ENCODE measurements at regions not wholly inside any gene's neighbourhood (a gene's known extent, or its start where the extent isn't known, plus 50 kb on each side); places are given as distances from the start of the nearest gene placed in this dataset.
"Not testable (repeated sequence)": the region's sequence is repeated elsewhere in the genome, so short reads cannot be mapped to it uniquely, and the experiment has no call there.

GRCh38 chr2:234405462-234405861 lies 91.4 kb downstream of the ARL4C start:
- peak; percentile 12 for DNase-seq

DNA sequence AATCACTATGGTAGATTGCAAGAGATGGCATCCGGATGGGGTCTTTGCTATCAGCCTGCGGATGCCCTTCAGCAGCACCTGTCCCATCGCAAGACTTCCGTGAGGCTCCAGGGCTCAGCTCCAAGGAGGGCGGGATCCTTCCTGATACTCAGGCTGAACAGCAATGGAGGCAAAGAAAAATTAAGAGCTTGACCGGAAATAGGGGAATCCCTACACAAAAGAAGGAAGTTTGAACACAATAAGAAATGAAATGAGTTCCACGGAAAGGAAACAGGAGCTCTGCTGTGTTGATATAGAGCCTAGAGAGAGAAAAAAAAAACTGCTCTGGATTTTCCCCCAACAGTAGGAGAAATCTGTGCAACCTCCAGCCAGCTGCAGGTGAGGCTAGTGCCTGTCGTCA lies 91.9 kb downstream of the ARL4C start:
- DNase-seq = no peak

GRCh38 chr2:234403751-234404150 lies 93.1 kb downstream of the ARL4C start:
- DNase-seq = no peak

GRCh38 chr2:234403074-234403473 lies 93.8 kb downstream of the ARL4C start:
- no peak for DNase-seq

GRCh38 chr2:234401426-234401825 lies 95.5 kb downstream of the ARL4C start:
- DNase-seq = no peak

DNA sequence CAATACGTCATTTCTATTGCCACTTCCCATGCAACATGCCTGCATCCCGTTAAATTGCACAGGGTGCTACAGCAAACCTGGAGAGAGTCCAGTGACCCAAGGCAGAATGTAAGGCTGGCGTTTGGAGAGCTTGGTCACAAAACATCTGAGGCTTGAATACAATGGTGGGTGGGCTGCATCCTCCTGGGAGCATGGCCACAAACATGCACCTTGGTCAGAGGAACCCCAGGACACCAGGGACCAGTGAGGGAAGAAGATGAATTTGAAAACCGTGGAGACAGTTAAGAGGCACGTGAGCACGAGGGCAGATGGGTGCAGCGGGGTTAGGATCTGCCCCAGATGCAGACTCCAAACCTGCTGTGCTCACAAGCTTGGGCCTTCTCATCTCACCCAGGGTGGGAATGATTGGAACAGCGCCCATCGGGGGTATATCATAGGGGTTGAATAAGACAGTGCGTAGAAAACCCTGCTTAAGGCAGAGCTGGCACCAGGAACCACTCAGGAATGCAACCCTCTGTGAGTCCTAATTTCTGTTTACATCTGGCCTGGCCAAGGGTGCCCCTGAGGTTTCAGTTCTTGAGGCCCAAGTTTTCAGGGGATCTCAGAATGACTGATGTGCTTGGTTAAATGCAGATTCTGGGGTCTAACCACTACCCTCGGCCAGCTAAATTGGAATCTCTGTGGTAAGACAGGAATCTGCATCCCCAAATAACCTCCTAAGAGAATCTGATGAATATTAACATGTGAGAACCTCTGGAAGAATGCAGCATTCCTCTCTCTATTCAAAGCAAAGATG lies 97.2 kb downstream of the ARL4C start:
- no peak for DNase-seq

GRCh38 chr2:234398531-234398930 lies 98.3 kb downstream of the ARL4C start:
- no peak for DNase-seq

DNA sequence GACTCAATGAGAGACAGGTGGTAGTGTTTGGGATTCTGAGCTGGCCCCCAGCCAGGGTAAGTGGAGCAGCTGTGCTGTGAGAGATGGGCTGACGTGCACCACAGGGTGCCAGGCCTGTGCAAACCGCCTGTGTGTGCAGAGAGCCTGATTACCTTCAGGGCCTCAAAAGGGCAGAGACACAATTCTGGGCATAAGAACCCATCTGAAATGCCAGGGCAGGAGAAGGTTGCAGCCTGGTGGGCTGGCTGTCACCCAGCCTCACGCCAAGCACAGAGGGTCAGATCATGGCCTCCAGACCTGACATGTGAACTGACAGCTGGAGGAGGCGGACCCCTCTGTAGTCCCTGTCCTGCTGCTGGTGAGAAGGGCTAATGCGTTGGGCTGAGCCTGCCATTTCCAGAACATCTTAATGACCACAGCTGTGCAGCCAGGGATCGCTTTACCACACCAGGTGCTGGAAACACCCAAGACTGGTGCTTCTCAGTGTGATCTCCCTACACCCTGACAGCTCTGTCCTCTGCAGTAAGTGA lies 100.9 kb downstream of the ARL4C start:
- DNase-seq = peak; percentile 98

GRCh38 chr2:234394450-234394849 lies 102.4 kb downstream of the ARL4C start:
- no peak for DNase-seq

DNA sequence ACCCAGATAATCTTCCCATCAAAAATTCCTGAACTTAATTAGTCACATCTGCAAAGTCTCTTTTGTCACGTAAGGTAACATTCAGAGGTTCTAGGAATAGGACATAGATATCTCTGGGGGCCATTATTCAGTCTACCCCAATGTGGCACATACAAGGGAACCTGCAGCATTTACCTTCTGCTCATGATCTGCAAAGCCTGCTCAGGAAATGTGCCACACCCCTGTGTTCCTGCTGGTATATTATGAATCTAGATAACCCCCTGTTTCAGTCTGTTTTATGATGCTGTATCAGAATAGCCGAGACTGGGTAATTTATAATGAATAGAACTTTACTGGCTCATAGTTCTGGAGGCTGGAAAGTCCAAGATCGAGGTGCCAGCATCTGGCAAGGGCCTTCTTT lies 103.5 kb downstream of the ARL4C start:
- no peak for DNase-seq

GRCh38 chr2:234392041-234392615 lies 104.8 kb downstream of the ARL4C start:
- no peak for DNase-seq

- DNase-seq = no peak
Measured at GRCh38 chr2:234391625-234392024, 105.3 kb downstream of the ARL4C start.

GRCh38 chr2:234389661-234390060 lies 107.2 kb downstream of the ARL4C start:
- not testable (repeated sequence) for DNase-seq

DNA sequence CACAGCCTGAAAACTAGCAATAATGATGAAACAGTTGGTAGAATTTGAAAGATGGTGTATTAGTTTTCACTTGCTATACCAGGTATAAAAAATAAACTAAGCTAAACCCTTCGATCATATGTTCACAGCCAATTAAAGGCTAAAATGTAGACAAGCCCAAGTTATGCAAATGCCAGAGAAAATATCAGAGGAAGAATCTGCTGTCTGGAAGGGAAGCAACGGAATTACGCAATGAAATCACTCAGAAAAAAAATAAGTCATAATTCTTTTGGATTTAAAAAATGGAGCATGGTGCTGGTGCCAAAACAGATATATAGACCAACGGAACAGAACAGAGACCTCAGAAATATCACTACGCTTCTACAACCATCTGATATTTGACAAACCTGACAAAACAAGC lies 108.3 kb downstream of the ARL4C start:
- no peak for DNase-seq

DNA sequence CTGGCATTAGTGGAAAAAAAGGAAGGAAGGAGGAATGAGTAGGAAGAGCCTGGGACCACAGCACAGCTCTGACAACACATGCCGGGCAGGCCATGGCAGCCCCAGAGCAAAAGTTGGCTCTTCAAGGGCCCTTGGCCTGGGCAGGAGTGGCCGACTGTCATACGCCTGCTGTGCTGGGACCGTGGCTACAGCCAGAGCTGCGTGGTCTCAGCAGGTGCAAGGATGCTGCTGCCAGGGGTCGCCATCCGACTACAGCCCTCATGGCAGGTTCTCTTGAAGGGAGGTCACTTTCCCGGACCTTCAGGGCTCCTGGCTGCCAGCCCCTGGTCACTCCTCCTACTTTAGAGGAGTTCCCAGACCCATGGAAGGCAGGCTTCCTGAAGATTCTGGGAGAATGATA lies 109.9 kb downstream of the ARL4C start:
- no peak for DNase-seq

DNA sequence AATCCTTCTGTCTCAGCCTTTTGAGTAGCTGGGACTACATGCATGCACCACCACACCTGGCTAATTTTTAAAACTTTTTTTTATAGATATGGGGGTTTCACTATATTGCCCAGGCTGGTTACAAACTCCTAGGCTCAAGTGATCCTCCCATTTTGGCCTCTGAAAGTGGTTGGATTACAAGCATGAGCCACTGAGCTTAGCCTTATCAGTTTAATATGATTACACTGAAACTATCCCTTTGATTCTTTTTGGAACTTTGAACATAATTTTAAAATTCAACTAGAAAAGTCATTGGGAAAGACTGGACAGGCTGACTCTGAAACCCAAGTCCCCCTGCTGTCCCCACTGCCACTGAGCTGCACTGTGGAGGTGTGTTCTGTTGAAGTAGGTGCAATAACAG lies 114.8 kb downstream of the ARL4C start:
- no peak for DNase-seq

DNA sequence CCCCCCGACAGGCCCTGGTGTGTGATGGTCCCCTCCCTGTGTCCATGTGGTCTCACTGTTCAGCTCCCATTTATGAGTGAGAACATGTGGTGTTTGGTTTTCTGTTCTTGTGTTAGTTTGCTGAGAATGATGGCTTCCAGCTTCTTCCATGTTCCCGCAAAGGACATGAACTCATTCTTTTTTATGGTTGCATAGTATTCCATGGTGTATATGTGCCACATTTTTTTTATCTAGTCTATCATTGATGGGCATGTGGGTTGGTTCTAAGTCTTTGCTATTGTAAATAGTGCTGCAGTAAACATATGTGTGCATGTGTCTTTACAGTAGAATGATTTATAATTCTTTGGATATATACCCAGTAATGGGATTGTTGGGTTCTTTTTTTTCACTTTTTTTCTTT lies 117.9 kb downstream of the ARL4C start:
- not testable (repeated sequence) for DNase-seq

GRCh38 chr2:234378440-234378839 lies 118.4 kb downstream of the ARL4C start:
- DNase-seq = no peak

DNA sequence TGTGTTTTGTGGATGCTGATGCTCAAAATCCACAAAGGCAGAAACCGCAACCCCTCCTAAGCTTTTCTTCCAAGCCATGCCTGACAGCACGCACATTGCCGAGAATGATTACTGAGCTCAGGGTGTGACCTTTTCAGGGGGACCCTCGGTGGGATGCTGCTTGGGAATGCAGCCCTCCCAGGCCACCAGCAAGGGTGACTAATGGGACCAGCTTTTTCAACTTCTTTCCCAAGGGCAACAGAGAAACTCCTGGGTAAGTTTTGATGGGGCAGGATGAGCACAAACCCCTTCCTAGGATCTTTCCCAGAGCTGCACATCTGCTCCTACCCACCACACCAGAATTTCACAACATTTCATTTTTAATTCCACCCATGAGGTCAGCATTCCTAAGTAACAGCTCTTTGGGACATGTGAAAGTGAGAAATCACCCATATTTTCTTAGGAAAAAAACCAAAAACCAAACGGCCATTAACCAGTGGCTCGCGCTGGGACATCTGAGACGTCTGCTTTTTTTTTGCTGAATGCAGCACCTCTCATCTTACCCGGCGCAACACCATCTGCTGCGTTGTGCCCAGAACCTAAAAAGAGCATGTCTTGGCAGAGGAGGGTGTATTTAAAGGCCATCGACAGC lies 119.0 kb downstream of the ARL4C start:
- peak; percentile 40 for DNase-seq

DNA sequence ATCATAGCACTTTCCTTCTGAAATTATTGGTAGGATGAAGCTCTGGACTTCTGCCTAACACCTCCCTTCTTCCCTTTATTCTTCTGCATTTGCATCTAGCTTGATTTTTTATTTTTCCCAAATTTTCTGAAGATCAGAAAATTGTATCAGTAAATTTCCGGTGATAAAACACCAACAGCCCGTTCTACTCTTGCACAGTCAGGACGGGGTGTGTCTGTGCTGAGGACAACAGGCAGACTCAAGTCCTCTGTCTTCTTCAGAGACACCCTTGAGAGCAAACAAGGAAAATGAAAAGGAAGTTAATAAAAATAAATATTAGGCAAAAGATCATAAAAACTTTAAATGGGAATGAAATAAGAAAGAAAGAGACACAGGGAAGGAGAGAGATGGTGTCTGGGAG lies 120.7 kb downstream of the ARL4C start:
- no peak for DNase-seq

DNA sequence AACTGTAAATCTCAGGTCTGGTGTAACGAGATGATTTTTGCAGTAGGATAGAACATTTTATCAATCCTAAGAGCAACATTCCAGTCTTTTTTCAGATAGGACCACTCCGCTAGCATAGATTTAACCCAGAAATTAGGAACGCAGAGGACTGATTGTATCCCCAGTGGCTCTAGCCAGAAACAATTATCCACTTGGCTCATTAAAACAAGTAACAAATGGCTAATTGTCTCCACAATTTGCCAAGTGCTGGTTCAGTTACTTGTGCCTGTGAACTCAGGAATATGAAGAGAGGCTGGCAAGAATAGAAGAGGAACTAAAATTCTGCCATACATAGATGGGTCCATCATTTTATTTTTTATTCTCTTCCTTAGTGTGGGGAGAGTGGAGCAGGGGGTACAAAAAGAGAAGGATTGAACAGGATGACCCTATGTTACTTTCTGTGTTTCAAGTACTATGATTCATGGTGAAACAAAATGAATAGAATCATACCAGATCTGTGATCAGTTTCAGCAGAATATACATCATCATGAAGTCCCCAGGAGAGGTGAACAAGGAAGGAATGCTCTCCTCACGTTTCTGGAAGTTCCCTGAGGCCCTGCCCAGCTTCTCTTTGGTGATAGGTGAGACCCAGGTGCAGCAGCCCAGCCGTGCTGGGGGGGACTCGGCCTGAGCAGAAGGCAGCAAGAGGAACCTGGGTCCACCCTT lies 121.6 kb downstream of the ARL4C start:
- peak; percentile 56 for DNase-seq

DNA sequence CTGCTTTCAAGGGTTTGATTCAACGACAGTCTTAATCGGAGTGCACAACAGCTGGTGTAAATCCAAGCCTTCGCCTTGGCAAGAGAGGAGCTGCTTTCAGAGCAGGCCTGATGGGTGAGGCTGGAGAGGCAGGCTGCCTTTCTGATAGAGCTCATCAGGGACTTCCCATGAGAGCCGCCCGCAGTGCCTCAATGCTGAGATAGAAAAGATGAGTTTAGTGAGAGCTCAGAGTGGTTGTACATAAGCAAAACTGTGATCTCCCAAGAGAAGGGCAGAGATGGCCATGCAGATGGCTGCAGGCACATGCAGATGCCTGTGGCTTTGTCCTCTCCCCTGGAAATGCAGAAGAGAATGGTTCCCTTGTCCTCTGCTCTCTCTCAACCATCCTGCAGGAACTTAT lies 122.1 kb downstream of the ARL4C start:
- peak; percentile 34 for DNase-seq

GRCh38 chr2:234374150-234374508 lies 122.8 kb downstream of the ARL4C start:
- no peak for DNase-seq
